IMR-90 (cell line): ENCODE measurements at regions not wholly inside any gene's neighbourhood (a gene's known extent, or its start where the extent isn't known, plus 50 kb on each side); places are given as distances from the start of the nearest gene placed in this dataset.

Source experiments
- ATAC-seq: fragments of 200-7000 bp; cut with Tn5 transposase; 2 replicates; pipeline ENCODE4 v1.9.1; 2020; ENCODE audit warnings: low read depth, mild to moderate bottlenecking, moderate library complexity
- BruUV-seq: library from RNA; stranded (reverse); fragments of 400-500 nt; replicated peaks from 2 replicates; lab custom pipeline; 2021; lab: Mats Ljungman, UMichigan
- CTCF ChIA-PET: fragments of 300-600 bp; formaldehyde crosslinking; extraction: SDS; loops from one replicate; lab custom pipeline; 2021; ENCODE audit warnings: antibody characterized with exemption; lab: Yijun Ruan, JAX
- POLR2A ChIA-PET: fragments of 300-600 bp; sonication (Branson Sonifier 250); formaldehyde crosslinking; loops from one replicate; lab custom pipeline; 2022; ENCODE audit warnings: antibody characterized with exemption; ENCODE audit not compliant: unreplicated experiment; lab: Charles Lee
- DNase-seq: peaks from one replicate; pipeline ENCODE4 v3.0.0; 2013
- H2AFZ ChIP-seq: replicated peaks from 2 replicates; pipeline ENCODE3; 2013; ENCODE audit warnings: low read length, mild to moderate bottlenecking; ENCODE audit not compliant: poor library complexity
- H2AK5ac ChIP-seq: 2 replicates; pipeline ENCODE4 v1.6.1; 2013; ENCODE audit warnings: low read depth, low read length, inconsistent platforms
- H2AK9ac ChIP-seq: replicated peaks from 2 replicates; pipeline ENCODE3; 2013; ENCODE audit warnings: mild to moderate bottlenecking, low read depth, low read length, moderate library complexity; ENCODE audit not compliant: poor library complexity
- H2BK120ac ChIP-seq: 2 replicates; pipeline ENCODE4 v1.6.1; 2013; ENCODE audit warnings: low read depth, low read length, inconsistent platforms
- H2BK15ac ChIP-seq: 3 replicates; pipeline ENCODE4 v1.6.1; 2013; ENCODE audit warnings: low read depth, low read length, inconsistent platforms
- H2BK20ac ChIP-seq: 2 replicates; pipeline ENCODE4 v1.6.1; 2013; ENCODE audit warnings: low read depth, mild to moderate bottlenecking, inconsistent platforms, low read length, moderate library complexity
- H2BK5ac ChIP-seq: 2 replicates; pipeline ENCODE4 v1.6.1; 2013; ENCODE audit warnings: mild to moderate bottlenecking, low read depth, low read length, inconsistent platforms; ENCODE audit not compliant: poor library complexity, severe bottlenecking
- H3K14ac ChIP-seq: replicated peaks from 2 replicates; pipeline ENCODE4 v1.6.1; 2013; ENCODE audit warnings: low read depth, low read length, inconsistent platforms
- H3K18ac ChIP-seq: 2 replicates; pipeline ENCODE4 v1.6.1; 2013; ENCODE audit warnings: low read depth, low read length, control low read depth
- H3K23ac ChIP-seq: 2 replicates; pipeline ENCODE4 v1.6.1; 2013; ENCODE audit warnings: low read depth, low read length, inconsistent platforms
- H3K27ac ChIP-seq: 2 replicates; pipeline ENCODE4 v1.5.1; 2013; ENCODE audit warnings: mild to moderate bottlenecking, control low read depth, low read length; ENCODE audit not compliant: insufficient read depth
- H3K27me3 ChIP-seq: 2 replicates; pipeline ENCODE4 v1.6.1; 2013; ENCODE audit warnings: low read length; ENCODE audit not compliant: control insufficient read depth, insufficient read depth
- H3K36me3 ChIP-seq: 2 replicates; pipeline ENCODE4 v1.6.1; 2013; ENCODE audit warnings: low read length, mixed read lengths; ENCODE audit not compliant: control insufficient read depth, insufficient read depth
- H3K4ac ChIP-seq: 2 replicates; pipeline ENCODE4 v1.6.1; 2013; ENCODE audit warnings: low read depth, low read length, inconsistent platforms
- H3K4me1 ChIP-seq: 2 replicates; pipeline ENCODE4 v1.6.1; 2013; ENCODE audit warnings: low read length, mixed read lengths; ENCODE audit not compliant: control insufficient read depth, insufficient read depth
- H3K4me2 ChIP-seq: 2 replicates; pipeline ENCODE4 v1.6.1; 2013; ENCODE audit warnings: low read depth, mild to moderate bottlenecking, control low read depth, low read length, moderate library complexity
- H3K4me3 ChIP-seq: 2 replicates; pipeline ENCODE4 v1.5.1; 2013; ENCODE audit warnings: low read depth, mild to moderate bottlenecking, control low read depth, low read length, moderate library complexity; ENCODE audit not compliant: insufficient read depth
- H3K56ac ChIP-seq: 2 replicates; pipeline ENCODE4 v1.6.1; 2013; ENCODE audit warnings: low read length, inconsistent platforms; ENCODE audit not compliant: insufficient read depth; ENCODE audit errors: extremely low read depth
- H3K79me1 ChIP-seq, 2 experiments: 2 replicates each; pipeline ENCODE4 v1.6.1; 2013; ENCODE audit warnings: low read length in 2 of 2, inconsistent platforms in 1 of 2, low read depth in 1 of 2
- H3K9ac ChIP-seq: 2 replicates; pipeline ENCODE4 v1.6.1; 2013; ENCODE audit warnings: low read depth, low read length, control low read depth
- H3K9me1 ChIP-seq: 2 replicates; pipeline ENCODE4 v1.6.1; 2013; ENCODE audit warnings: low read length, inconsistent platforms; ENCODE audit not compliant: insufficient read depth
- H3K9me3 ChIP-seq: 2 replicates; pipeline ENCODE4 v1.6.1; 2013; ENCODE audit warnings: low read length; ENCODE audit not compliant: control insufficient read depth, insufficient read depth
- H4K20me1 ChIP-seq: 2 replicates; pipeline ENCODE4 v1.6.1; 2013; ENCODE audit warnings: low read length, inconsistent platforms; ENCODE audit not compliant: insufficient read depth
- H4K5ac ChIP-seq: 2 replicates; pipeline ENCODE4 v1.6.1; 2013; ENCODE audit warnings: mild to moderate bottlenecking, low read depth, low read length, control low read depth
- H4K8ac ChIP-seq, 2 experiments: 2 replicates each; pipeline ENCODE4 v1.6.1; 2013; ENCODE audit warnings: low read depth in 2 of 2, low read length in 2 of 2, control low read depth in 1 of 2, inconsistent platforms in 1 of 2
- H4K91ac ChIP-seq: 2 replicates; pipeline ENCODE4 v1.6.1; 2013; ENCODE audit warnings: low read depth, low read length, inconsistent platforms; ENCODE audit not compliant: insufficient read depth
- BHLHE40 ChIP-seq: fragments of 150-350 bp; IDR thresholded peaks from 2 replicates; pipeline ENCODE4 v1.6.1; 2016; ENCODE audit warnings: mild to moderate bottlenecking, low read depth, low read length
- CEBPB ChIP-seq: IDR thresholded peaks from 2 replicates; pipeline ENCODE4 v1.6.1; 2012; ENCODE audit warnings: low read depth, low read length, improper control_type of control experiment
- CHD1 ChIP-seq: IDR thresholded peaks from 2 replicates; pipeline ENCODE4 v1.6.1; 2012; ENCODE audit warnings: low read depth, low read length, improper control_type of control experiment
- CTCF ChIP-seq: conservative IDR thresholded peaks from 2 replicates; pipeline ENCODE4 v1.5.1; 2012; ENCODE audit warnings: mild to moderate bottlenecking, low read depth, low read length, improper control_type of control experiment
- ELK1 ChIP-seq: fragments of 150-350 bp; IDR thresholded peaks from 2 replicates; pipeline ENCODE4 v1.6.1; 2016; ENCODE audit warnings: low read depth, mild to moderate bottlenecking, low read length, moderate library complexity, borderline replicate concordance
- FOS ChIP-seq: fragments of 150-350 bp; IDR thresholded peaks from 2 replicates; pipeline ENCODE4 v1.6.1; 2016; ENCODE audit warnings: low read depth, low read length
- MAFK ChIP-seq: IDR thresholded peaks from 2 replicates; pipeline ENCODE4 v1.6.1; 2012; ENCODE audit warnings: low read depth, low read length, improper control_type of control experiment
- MAZ ChIP-seq: IDR thresholded peaks from 2 replicates; pipeline ENCODE4 v1.6.1; 2012; ENCODE audit warnings: low read depth, mild to moderate bottlenecking, low read length, improper control_type of control experiment, moderate library complexity, borderline replicate concordance
- MXI1 ChIP-seq: IDR thresholded peaks from 2 replicates; pipeline ENCODE4 v1.6.1; 2012; ENCODE audit warnings: low read depth, mild to moderate bottlenecking, low read length, moderate library complexity, borderline replicate concordance
- NFE2L2 ChIP-seq: fragments of 150-350 bp; IDR thresholded peaks from 2 replicates; pipeline ENCODE4 v1.6.1; 2016; ENCODE audit warnings: low read depth, mild to moderate bottlenecking, low read length
- POLR2A ChIP-seq: IDR thresholded peaks from 2 replicates; pipeline ENCODE4 v1.6.1; 2012; ENCODE audit warnings: mild to moderate bottlenecking, low read depth, low read length
- RAD21 ChIP-seq: IDR thresholded peaks from 2 replicates; pipeline ENCODE4 v1.6.1; 2012; ENCODE audit warnings: low read length, improper control_type of control experiment
- RCOR1 ChIP-seq: IDR thresholded peaks from 2 replicates; pipeline ENCODE4 v1.6.1; 2012; ENCODE audit warnings: mild to moderate bottlenecking, low read length, improper control_type of control experiment; ENCODE audit not compliant: insufficient replicate concordance
- RFX5 ChIP-seq: IDR thresholded peaks from 2 replicates; pipeline ENCODE4 v1.8.0; 2012; ENCODE audit warnings: low read depth, mild to moderate bottlenecking, low read length, moderate library complexity
- SMC3 ChIP-seq: fragments of 150-350 bp; IDR thresholded peaks from 2 replicates; pipeline ENCODE4 v1.6.1; 2016; ENCODE audit warnings: low read depth, mild to moderate bottlenecking, antibody characterized with exemption, low read length, moderate library complexity
- USF2 ChIP-seq: fragments of 150-350 bp; IDR thresholded peaks from 2 replicates; pipeline ENCODE4 v1.6.1; 2017; ENCODE audit warnings: mild to moderate bottlenecking, antibody characterized with exemption, low read length, low read depth
- WGBS, 2 experiments: methylation state at CpG; one replicate each; pipeline versions ENCODE4 v1.1.5 to v1.1.7; 2013; ENCODE audit warnings: missing lambda C conversion rate in 2 of 2; ENCODE audit not compliant: insufficient read length in 1 of 2; ENCODE audit errors: extremely low coverage in 2 of 2; 5-methylcytosine and 5-hydroxymethylcytosine counted together
- dilution Hi-C: fragments of 300-500 bp; cut with HindIII; formaldehyde crosslinking; loops from one replicate; pipeline ENCODE4 v1.14.3; 2018; ENCODE audit warnings: low sequenced_read_pairs; ENCODE audit not compliant: unreplicated experiment
- in situ Hi-C: fragments of 300-500 bp; cut with MboI; formaldehyde crosslinking; loops from 3 replicates; pipeline ENCODE4 v1.14.3; 2019; ENCODE audit warnings: low sequenced_read_pairs, inconsistent platforms, mixed read lengths
- intact Hi-C: fragments of 100-400 bp; cut with micrococcal nuclease; formaldehyde crosslinking; loops from 2 replicates; pipeline ENCODE4 v1.10.0; 2022

- H4K8ac ChIP-seq: no peak overlapping the region
- H3K27ac ChIP-seq: no peak overlapping the region
- no peak overlapping the region for H3K4me2 ChIP-seq
- H3K18ac ChIP-seq: no peak overlapping the region
- ATAC-seq (no peak), DNase-seq (no peak)
- intact Hi-C loops: no loop called here
- no peak overlapping the region for H3K56ac ChIP-seq
- no peak overlapping the region for H4K5ac ChIP-seq
- no peak overlapping the region for H2BK15ac ChIP-seq
- no peak overlapping the region for H2BK5ac ChIP-seq
- TF ChIP-seq FOS (no peak), RAD21 (no peak), BHLHE40 (no peak), MAZ (no peak), NFE2L2 (no peak), CTCF (no peak), ELK1 (no peak), RCOR1 (no peak), CEBPB (no peak), SMC3 (no peak), USF2 (no peak), RFX5 (no peak), POLR2A (no peak), MAFK (no peak), CHD1 (no peak), MXI1 (no peak)
- H4K20me1 ChIP-seq: no peaks in the 10 kb centered on the region
- no peaks in the 10 kb centered on the region for H3K9me1 ChIP-seq
- H2BK20ac ChIP-seq: no peak overlapping the region
- no peak overlapping the region for H3K4me3 ChIP-seq
- no peak overlapping the region for H3K9ac ChIP-seq
- ChIA-PET CTCF (no interaction called here), POLR2A (no interaction called here)
- H3K36me3 ChIP-seq: no peaks in the 10 kb centered on the region
- H2BK120ac ChIP-seq: no peak overlapping the region
- H3K14ac ChIP-seq: no peak overlapping the region
- in situ Hi-C loops: no loop called here
- H2AFZ ChIP-seq: no peak overlapping the region
- H3K23ac ChIP-seq: no peak overlapping the region
- no peaks in the 10 kb centered on the region for H3K79me1 ChIP-seq
- dilution Hi-C loops: no loop called here
- H4K91ac ChIP-seq: no peak overlapping the region
- no peak overlapping the region for H3K4ac ChIP-seq
- WGBS, 2 experiments: no CpG with 5 or more reads among the region's 1 CpG
- BruUV-seq: no TSS peak
- no peaks in the 10 kb centered on the region for H3K27me3 ChIP-seq
- H2AK9ac ChIP-seq: no peak overlapping the region
- H3K4me1 ChIP-seq: no peaks in the 10 kb centered on the region
- H3K9me3 ChIP-seq: peaks cover 6% of the 10 kb centered on the region
- no peak overlapping the region for H2AK5ac ChIP-seq
These were observed 120.8 kb upstream of the CXXC4 start for GRCh38 chr4:104615496-104615895.
